Heart right ventricle (tissue), 16 donors: ENCODE measurements at regions not wholly inside any gene's neighbourhood (a gene's known extent, or its start where the extent isn't known, plus 50 kb on each side); places are given as distances from the start of the nearest gene placed in this dataset.

Experiments used
- ATAC-seq, 8 donors: fragments of 200-7000 bp; cut with Tn5 transposase; one replicate each; pipeline ENCODE4 v1.9.1; 2020; ENCODE audit warnings: mild to moderate bottlenecking in 8 of 8, moderate library complexity in 8 of 8, moderate number of reproducible peaks in 1 of 8
- DNase-seq, 2 donors: peaks; one replicate each; pipeline ENCODE4 v3.0.0-alpha.2; 2020
- H3K27ac ChIP-seq, 10 donors: fragments of 200-600 bp; sonication (generic) in 2 of 10; one replicate each; pipeline versions ENCODE4 v1.5.0 to v1.8.0; 2020 to 2022; ENCODE audit warnings: mild to moderate bottlenecking in 3 of 10
- H3K27me3 ChIP-seq, 7 donors: fragments of 200-600 bp; one replicate each; pipeline ENCODE4 v1.8.0; 2021 to 2022; ENCODE audit warnings: mild to moderate bottlenecking in 2 of 7
- H3K36me3 ChIP-seq, 9 donors: fragments of 200-600 bp; sonication (generic) in 1 of 9; one replicate each; pipeline versions ENCODE4 v1.5.0 to v1.8.0; 2020 to 2022; ENCODE audit warnings: mild to moderate bottlenecking in 2 of 9
- H3K4me1 ChIP-seq, 9 donors: fragments of 200-600 bp; sonication (generic) in 1 of 9; one replicate each; pipeline versions ENCODE4 v1.5.0 to v1.8.0; 2020 to 2022; ENCODE audit warnings: mild to moderate bottlenecking in 4 of 9
- H3K4me3 ChIP-seq, 10 donors: fragments of 200-600 bp; sonication (generic) in 2 of 10; one replicate each; pipeline versions ENCODE4 v1.5.0 to v1.8.0; 2020 to 2022; ENCODE audit warnings: mild to moderate bottlenecking in 7 of 10, moderate library complexity in 2 of 10
- H3K9me3 ChIP-seq, 11 donors: fragments of 200-600 bp in 10 of 11; sonication (generic) in 2 of 11; one replicate each; pipeline versions ENCODE4 v1.5.0 to v1.8.0; 2013 to 2022; ENCODE audit warnings: mild to moderate bottlenecking in 2 of 11, control low read depth in 1 of 11, moderate library complexity in 1 of 11
- WGBS, 2 donors: extraction: QIAGEN DNeasy Blood & Tissue Kit; methylation state at CpG; one replicate each; pipeline ENCODE4 v1.1.7; 2013; ENCODE audit warnings: inconsistent platforms in 1 of 2; 5-methylcytosine and 5-hydroxymethylcytosine counted together
- intact Hi-C, 10 donors: fragments of 100-400 bp; cut with DNase I; formaldehyde crosslinking; loops; one replicate each; pipeline versions ENCODE4 v1.11.1 to v1.14.2; 2022
- TF ChIP-seq, protein P1 (sequence below), 9 donors: fragments of 200-600 bp; sonication (generic) in 2 of 9; IDR thresholded peaks; one replicate each; pipeline versions ENCODE4 v1.5.0 to v1.8.0; 2021 to 2022; ENCODE audit warnings: antibody characterized with exemption in 9 of 9, mild to moderate bottlenecking in 5 of 9, moderate library complexity in 1 of 9
- donor health status: Arrhythmogenic right ventricular cardiomyopathy.
- donor health status: ischemic (EF 13 %, LVEDD 7.1; RV severe dilation, severe dysfunction).
- donor health status: healthy with polysubstance abuse.
- donor health status: DM: no; HTN: yes; CAD: no.
- donor health status: DM: no; HTN: no; CAD: no.
- donor health status: ischemic (EF 25% LVEDD 6.9; RV normal size, moderate dysfunction).
- donor health status: ischemic (EF 25% LVEDD 5.7; RV mildly dilated, moderate dysfunction).
- donor health status: healthy.
- donor health status: DM: yes; HTN: yes; CAD: no.
- donor health status: Ischemic cardiomyopathy.
- donor health status: ischemic (EF 35%, LVEDD 5.7; RV mildly dilated, moderate dysfunction).
- donor health status: nonischemic (EF 11% LVEDD 7.7; RV severe dilation, severe dysfunction).
- donor health status: DM: yes; HTN: yes; CAD: no.
- donor health status: PGD.
- donor health status: ischemic (EF 29% LVEDD 5.4; RV normal size, mild dysfunction).
- donor health status: nonischemic (EF 23%, LVEDD 6.1; RV moderate dilation, normal function).

DNA sequence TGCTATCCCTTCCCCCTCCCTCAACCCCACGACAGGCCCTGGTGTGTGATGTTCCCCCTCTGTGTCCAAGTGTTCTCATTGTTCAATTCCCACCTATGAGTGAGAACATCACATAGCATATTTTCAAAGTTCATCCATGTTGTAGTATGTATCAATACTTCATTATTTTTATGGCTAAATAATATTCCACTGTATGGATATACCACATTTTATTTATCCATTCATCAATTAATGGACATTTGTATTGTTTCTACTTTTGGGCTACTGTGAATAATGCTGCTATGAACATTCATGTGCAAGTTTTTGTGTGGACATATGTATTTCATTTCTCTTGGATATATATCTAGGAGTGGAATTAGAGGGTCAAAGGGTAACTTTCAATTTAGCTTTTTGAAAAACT lies 58.7 kb upstream of the ARMC2 start:
- Histone ChIP-seq H3K4me3 (no peak overlapping the region), H3K27me3 (no peaks in the 10 kb centered on the region), H3K9me3 (peaks cover 0 to 18% (median 0%) of the 10 kb centered on the region in 11 donors), H3K27ac (no peak overlapping the region), H3K36me3 (peaks cover 0 to 6% (median 0%) of the 10 kb centered on the region in 9 donors), H3K4me1 (no peaks in the 10 kb centered on the region)
- intact Hi-C loops = loop anchor here in 5 of 10 donors (5.0 to 10.0 kb wide), 3 partner anchors 43 to 285 kb away; no protein-coding TSS in a partner anchor
- DNase-seq = no peak
- 96 to 98% methylated on average over 1 of the region's 1 CpG for WGBS, 2 donors
- no peak for ATAC-seq
- TF ChIP-seq, protein P1, sequence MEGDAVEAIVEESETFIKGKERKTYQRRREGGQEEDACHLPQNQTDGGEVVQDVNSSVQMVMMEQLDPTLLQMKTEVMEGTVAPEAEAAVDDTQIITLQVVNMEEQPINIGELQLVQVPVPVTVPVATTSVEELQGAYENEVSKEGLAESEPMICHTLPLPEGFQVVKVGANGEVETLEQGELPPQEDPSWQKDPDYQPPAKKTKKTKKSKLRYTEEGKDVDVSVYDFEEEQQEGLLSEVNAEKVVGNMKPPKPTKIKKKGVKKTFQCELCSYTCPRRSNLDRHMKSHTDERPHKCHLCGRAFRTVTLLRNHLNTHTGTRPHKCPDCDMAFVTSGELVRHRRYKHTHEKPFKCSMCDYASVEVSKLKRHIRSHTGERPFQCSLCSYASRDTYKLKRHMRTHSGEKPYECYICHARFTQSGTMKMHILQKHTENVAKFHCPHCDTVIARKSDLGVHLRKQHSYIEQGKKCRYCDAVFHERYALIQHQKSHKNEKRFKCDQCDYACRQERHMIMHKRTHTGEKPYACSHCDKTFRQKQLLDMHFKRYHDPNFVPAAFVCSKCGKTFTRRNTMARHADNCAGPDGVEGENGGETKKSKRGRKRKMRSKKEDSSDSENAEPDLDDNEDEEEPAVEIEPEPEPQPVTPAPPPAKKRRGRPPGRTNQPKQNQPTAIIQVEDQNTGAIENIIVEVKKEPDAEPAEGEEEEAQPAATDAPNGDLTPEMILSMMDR (IDR thresholded peaks at IDR 0.05) = no peak

DNA sequence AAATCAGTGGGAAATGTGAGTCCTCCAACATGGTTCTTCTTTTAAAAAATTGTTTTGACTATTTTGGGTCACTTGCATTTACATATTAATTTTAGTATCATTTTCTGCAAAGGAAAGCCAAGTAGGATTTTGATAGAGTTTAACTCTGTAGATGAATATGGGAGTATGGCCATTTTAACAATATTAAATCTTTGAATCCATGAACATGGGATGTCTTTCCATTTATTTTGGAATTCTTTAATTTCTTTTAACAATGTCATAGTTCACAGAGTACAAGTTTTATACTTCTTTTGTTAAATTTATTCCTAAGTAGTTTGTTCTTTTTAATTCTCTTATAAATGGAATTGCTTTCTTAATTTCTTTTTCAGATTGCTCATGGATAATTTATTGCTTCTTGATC lies 56.5 kb upstream of the ARMC2 start:
- Histone ChIP-seq H3K27ac (no peak overlapping the region), H3K36me3 (peaks cover 0 to 6% (median 0%) of the 10 kb centered on the region in 9 donors), H3K4me3 (no peak overlapping the region), H3K27me3 (no peaks in the 10 kb centered on the region), H3K9me3 (peaks cover 0 to 18% (median 0%) of the 10 kb centered on the region in 11 donors), H3K4me1 (peaks cover 0 to 1% (median 0%) of the 10 kb centered on the region in 9 donors)
- TF ChIP-seq, protein P1 (IDR thresholded peaks at IDR 0.05) = no peak
- no peak for DNase-seq
- no peak for ATAC-seq
- intact Hi-C loops = no loop called here

DNA sequence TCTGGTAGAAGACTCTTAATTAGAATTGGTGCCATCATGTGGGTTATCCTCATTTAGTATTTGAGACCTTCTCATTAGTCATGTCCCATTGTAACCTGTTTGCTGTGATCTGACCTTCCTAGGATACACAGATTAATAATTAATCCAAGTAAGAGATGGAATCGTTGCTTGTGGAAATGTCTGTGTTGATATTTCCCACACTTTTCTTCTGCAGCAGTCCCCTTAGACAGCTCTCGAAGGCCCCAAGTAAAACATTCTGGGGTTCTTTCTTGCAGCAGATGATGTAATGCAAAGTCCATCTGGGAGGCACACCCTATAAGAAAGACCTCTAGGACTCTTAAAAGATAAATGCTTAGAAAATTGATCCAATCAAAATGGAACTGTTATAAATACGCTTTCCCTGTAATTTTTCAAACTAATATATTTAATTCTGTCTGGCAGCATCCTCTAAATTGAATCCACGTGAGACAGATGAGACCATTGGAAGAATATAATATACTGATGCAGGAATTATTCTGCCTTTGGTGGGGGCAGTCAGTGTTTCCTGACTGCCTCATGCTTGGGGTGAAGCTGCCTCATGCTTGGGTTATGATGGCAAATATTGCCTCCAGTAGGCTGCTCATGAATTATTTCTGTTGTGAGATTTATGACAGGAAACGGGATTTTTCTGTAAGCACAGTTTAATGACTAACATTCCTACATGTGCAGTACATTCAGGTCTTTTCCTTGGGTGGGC lies 54.5 kb upstream of the ARMC2 start:
- peaks cover 0 to 10% (median 0%) of the 10 kb centered on the region in 11 donors for H3K9me3 ChIP-seq
- intact Hi-C loops = no loop called here
- no peaks in the 10 kb centered on the region for H3K27me3 ChIP-seq
- no peak overlapping the region for H3K27ac ChIP-seq
- ATAC-seq = no peak
- peaks cover 1 to 20% (median 10%) of the 10 kb centered on the region in 9 donors for H3K4me1 ChIP-seq
- no peak for DNase-seq
- no peak overlapping the region for H3K4me3 ChIP-seq
- 89 to 92% methylated on average over 5 of the region's 5 CpGs for WGBS, 2 donors
- TF ChIP-seq, protein P1 (IDR thresholded peaks at IDR 0.05) = no peak
- peaks cover 0 to 6% (median 0%) of the 10 kb centered on the region in 9 donors for H3K36me3 ChIP-seq

DNA sequence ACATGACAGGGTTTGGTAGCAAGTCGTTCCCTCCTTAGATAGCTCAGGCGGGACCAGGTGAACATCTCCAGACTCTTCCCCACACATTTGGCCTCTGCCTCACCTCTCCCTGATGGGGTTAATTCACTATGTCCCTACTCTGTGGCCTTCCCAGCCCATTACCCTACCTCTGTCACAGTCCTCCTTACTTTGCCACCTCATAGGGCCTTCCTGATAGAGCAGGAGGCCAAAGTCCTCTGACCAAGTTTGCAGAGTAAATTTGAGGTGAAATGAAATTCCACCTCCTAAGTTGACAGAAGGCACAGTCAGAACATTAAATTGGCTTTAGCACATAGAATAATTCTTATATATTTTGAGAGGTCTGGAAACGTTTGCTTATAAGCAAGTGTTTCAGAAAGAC lies 53.1 kb upstream of the ARMC2 start:
- intact Hi-C loops = no loop called here
- no peak overlapping the region for H3K27ac ChIP-seq
- no peaks in the 10 kb centered on the region for H3K36me3 ChIP-seq
- no peaks in the 10 kb centered on the region for H3K27me3 ChIP-seq
- ATAC-seq (no peak), DNase-seq (no peak)
- WGBS, 2 donors = 88 to 94% methylated on average over 3 of the region's 3 CpGs
- H3K4me1 ChIP-seq = peaks cover 4 to 27% (median 12%) of the 10 kb centered on the region in 9 donors
- H3K9me3 ChIP-seq = no peaks in the 10 kb centered on the region
- TF ChIP-seq, protein P1 (IDR thresholded peaks at IDR 0.05) = no peak
- H3K4me3 ChIP-seq = no peak overlapping the region
